ENCODE measurements at regions not wholly inside any gene's neighbourhood (a gene's known extent, or its start where the extent isn't known, plus 50 kb on each side); places are given as distances from the start of the nearest gene placed in this dataset.

DNA sequence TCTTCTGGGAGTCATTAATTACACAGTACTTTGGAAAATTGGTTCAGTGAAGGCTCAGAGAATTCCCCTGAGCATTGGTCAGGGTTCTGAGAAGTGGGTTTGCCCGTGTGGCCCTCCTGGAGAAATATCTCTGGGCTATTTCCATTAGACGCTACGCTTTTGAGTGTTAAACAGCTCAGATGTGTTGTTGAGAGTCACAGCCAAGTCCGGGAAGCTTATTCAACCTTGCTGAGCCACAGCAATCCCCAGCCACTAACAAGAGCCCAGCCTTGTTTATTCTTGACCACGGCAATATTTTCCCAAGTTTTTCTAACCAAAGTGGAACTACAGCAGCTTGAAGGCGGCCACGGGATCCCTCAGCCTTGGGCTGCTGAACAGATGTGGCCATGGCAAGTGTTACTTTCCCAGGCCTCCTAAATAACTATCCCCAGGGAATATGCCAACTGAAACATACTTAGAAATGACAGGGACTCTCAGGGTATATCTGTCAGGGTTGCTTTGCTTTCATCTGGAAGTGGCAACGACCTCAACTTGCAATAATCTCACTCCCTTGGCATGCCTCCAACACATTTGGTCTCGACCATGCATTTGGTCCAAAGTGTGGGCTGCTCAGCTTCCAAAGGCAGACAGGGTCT, 214.7 kb downstream of the EMX2 start:
- Histone ChIP-seq H3K4me2 (no peak overlapping the region), H3K4me1 (ENCODE audit: insufficient read depth) (no peaks in the 10 kb centered on the region), H3K79me2 (replicated peaks; ENCODE audit: insufficient read depth) (no peaks in the 10 kb centered on the region), H3K27me3 (ENCODE audit: insufficient read depth) (no peaks in the 10 kb centered on the region), H2AFZ (no peak overlapping the region), H3K36me3 (ENCODE audit: insufficient read depth) (no peaks in the 10 kb centered on the region), H4K20me1 (replicated peaks; ENCODE audit: insufficient read depth) (no peaks in the 10 kb centered on the region), H3F3A (replicated peaks; ENCODE audit: low read depth) (no peaks in the 10 kb centered on the region), H3K9me2 (ENCODE audit: insufficient read depth) (no peaks in the 10 kb centered on the region), H3K4me3 (no peak overlapping the region), H3K27ac (ENCODE audit: low read depth) (no peak overlapping the region)
- peaks cover 13% of the 10 kb centered on the region for H3K4me1 Mint-ChIP-seq
- TF ChIP-seq ZNF114 (CRISPR knock-in tag; IDR thresholded peaks at IDR 0.05) (no peak), ZNF331 (CRISPR knock-in tag; IDR thresholded peaks at IDR 0.05; ENCODE audit: low read depth) (no peak), STAT1 (IDR thresholded peaks at IDR 0.05; ENCODE audit: unreplicated experiment) (no peak), EZH2 (IDR thresholded peaks at IDR 0.05; ENCODE audit: low read depth, unreplicated experiment) (no peak), JUNB (IDR thresholded peaks at IDR 0.05; ENCODE audit: unreplicated experiment) (no peak)
- no peaks in the 10 kb centered on the region for H3K36me3 Mint-ChIP-seq (ENCODE audit: low read depth)
- H3K27ac Mint-ChIP-seq: no peak overlapping the region
- ATAC-seq (no peak), DNase-seq (ENCODE audit: low spot score) (no peak)
- no peaks in the 10 kb centered on the region for H3K9me3 Mint-ChIP-seq
- no peaks in the 10 kb centered on the region for H3K27me3 Mint-ChIP-seq (ENCODE audit: insufficient read depth, low read depth, poor library complexity)
- no peak overlapping the region for H3K4me3 Mint-ChIP-seq

DNA sequence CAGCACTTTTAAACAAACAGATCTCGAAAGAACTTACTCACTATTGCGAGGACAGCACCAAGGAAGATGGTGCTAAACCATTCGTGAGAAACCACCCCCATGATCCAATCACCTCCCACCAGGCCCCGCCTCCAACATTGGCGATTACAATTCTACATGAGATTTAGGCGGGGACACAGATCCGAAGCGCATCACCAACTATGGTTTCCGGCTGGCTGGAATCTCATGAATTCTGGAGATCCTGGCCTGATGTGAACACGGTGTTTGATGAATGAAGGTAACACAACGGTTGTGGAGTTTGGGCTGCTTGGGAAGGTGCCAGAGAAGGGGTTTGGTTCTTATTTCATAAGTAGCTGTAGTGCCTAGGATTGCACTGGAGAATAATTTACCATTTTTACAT, 216.7 kb downstream of the EMX2 start:
- no peak overlapping the region for H3K4me3 Mint-ChIP-seq
- no peaks in the 10 kb centered on the region for H3K27me3 ChIP-seq (ENCODE audit: insufficient read depth)
- no peaks in the 10 kb centered on the region for H3K36me3 ChIP-seq (ENCODE audit: insufficient read depth)
- no peak overlapping the region for H3K27ac ChIP-seq (ENCODE audit: low read depth)
- peaks cover 13% of the 10 kb centered on the region for H3K4me1 Mint-ChIP-seq
- H3K4me2 ChIP-seq: no peak overlapping the region
- no peaks in the 10 kb centered on the region for H3K4me1 ChIP-seq (ENCODE audit: insufficient read depth)
- no peaks in the 10 kb centered on the region for H3K9me3 Mint-ChIP-seq
- no peaks in the 10 kb centered on the region for H3K27me3 Mint-ChIP-seq (ENCODE audit: insufficient read depth, low read depth, poor library complexity)
- H3K79me2 ChIP-seq (replicated peaks; ENCODE audit: insufficient read depth): no peaks in the 10 kb centered on the region
- H2AFZ ChIP-seq: 0 out of 2 replicates have a peak overlapping the region, but pooled peaks have one; percentile 23
- H3K27ac Mint-ChIP-seq: no peak overlapping the region
- DNase-seq (ENCODE audit: low spot score) (no peak), ATAC-seq (no peak)
- no peak overlapping the region for H3K4me3 ChIP-seq
- no peaks in the 10 kb centered on the region for H4K20me1 ChIP-seq (replicated peaks; ENCODE audit: insufficient read depth)
- 0 out of 2 replicates have a peak, but pooled peaks cover 7% of the 10 kb centered on the region for H3K9me2 ChIP-seq (ENCODE audit: insufficient read depth)
- no peaks in the 10 kb centered on the region for H3K36me3 Mint-ChIP-seq (ENCODE audit: low read depth)
- no peaks in the 10 kb centered on the region for H3F3A ChIP-seq (replicated peaks; ENCODE audit: low read depth)
- TF ChIP-seq ZNF114 (CRISPR knock-in tag; IDR thresholded peaks at IDR 0.05) (no peak), POLR2AphosphoS5 (IDR thresholded peaks at IDR 0.05; ENCODE audit: low read depth) (no peak), NANOG (IDR thresholded peaks at IDR 0.05; ENCODE audit: borderline replicate concordance) (no peak), JUNB (IDR thresholded peaks at IDR 0.05; ENCODE audit: unreplicated experiment) (no peak), ZNF331 (CRISPR knock-in tag; IDR thresholded peaks at IDR 0.05; ENCODE audit: low read depth) (no peak)
- TF ChIP-seq, protein P1, sequence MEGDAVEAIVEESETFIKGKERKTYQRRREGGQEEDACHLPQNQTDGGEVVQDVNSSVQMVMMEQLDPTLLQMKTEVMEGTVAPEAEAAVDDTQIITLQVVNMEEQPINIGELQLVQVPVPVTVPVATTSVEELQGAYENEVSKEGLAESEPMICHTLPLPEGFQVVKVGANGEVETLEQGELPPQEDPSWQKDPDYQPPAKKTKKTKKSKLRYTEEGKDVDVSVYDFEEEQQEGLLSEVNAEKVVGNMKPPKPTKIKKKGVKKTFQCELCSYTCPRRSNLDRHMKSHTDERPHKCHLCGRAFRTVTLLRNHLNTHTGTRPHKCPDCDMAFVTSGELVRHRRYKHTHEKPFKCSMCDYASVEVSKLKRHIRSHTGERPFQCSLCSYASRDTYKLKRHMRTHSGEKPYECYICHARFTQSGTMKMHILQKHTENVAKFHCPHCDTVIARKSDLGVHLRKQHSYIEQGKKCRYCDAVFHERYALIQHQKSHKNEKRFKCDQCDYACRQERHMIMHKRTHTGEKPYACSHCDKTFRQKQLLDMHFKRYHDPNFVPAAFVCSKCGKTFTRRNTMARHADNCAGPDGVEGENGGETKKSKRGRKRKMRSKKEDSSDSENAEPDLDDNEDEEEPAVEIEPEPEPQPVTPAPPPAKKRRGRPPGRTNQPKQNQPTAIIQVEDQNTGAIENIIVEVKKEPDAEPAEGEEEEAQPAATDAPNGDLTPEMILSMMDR (conservative IDR thresholded peaks at IDR 0.05; ENCODE audit: low read depth in 2 of 2): no peak
- TF ChIP-seq, protein P2, sequence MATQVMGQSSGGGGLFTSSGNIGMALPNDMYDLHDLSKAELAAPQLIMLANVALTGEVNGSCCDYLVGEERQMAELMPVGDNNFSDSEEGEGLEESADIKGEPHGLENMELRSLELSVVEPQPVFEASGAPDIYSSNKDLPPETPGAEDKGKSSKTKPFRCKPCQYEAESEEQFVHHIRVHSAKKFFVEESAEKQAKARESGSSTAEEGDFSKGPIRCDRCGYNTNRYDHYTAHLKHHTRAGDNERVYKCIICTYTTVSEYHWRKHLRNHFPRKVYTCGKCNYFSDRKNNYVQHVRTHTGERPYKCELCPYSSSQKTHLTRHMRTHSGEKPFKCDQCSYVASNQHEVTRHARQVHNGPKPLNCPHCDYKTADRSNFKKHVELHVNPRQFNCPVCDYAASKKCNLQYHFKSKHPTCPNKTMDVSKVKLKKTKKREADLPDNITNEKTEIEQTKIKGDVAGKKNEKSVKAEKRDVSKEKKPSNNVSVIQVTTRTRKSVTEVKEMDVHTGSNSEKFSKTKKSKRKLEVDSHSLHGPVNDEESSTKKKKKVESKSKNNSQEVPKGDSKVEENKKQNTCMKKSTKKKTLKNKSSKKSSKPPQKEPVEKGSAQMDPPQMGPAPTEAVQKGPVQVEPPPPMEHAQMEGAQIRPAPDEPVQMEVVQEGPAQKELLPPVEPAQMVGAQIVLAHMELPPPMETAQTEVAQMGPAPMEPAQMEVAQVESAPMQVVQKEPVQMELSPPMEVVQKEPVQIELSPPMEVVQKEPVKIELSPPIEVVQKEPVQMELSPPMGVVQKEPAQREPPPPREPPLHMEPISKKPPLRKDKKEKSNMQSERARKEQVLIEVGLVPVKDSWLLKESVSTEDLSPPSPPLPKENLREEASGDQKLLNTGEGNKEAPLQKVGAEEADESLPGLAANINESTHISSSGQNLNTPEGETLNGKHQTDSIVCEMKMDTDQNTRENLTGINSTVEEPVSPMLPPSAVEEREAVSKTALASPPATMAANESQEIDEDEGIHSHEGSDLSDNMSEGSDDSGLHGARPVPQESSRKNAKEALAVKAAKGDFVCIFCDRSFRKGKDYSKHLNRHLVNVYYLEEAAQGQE (IDR thresholded peaks at IDR 0.05; ENCODE audit: unreplicated experiment): no peak
- TF ChIP-seq, protein P3, sequence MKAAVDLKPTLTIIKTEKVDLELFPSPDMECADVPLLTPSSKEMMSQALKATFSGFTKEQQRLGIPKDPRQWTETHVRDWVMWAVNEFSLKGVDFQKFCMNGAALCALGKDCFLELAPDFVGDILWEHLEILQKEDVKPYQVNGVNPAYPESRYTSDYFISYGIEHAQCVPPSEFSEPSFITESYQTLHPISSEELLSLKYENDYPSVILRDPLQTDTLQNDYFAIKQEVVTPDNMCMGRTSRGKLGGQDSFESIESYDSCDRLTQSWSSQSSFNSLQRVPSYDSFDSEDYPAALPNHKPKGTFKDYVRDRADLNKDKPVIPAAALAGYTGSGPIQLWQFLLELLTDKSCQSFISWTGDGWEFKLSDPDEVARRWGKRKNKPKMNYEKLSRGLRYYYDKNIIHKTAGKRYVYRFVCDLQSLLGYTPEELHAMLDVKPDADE (IDR thresholded peaks at IDR 0.05): no peak

All from GM23338 (cell line).